HepG2 (cell line): ENCODE measurements at regions not wholly inside any gene's neighbourhood (a gene's known extent, or its start where the extent isn't known, plus 50 kb on each side); places are given as distances from the start of the nearest gene placed in this dataset.
A peak's percentile ranks its signal among the peaks of the same experiment; 100 is the strongest.

Experiments
- FIP1L1 ChIP-seq: fragments of 200-400 bp; formaldehyde crosslinking; IDR thresholded peaks from 2 replicates; pipeline ENCODE4 v1.6.1; 2018; ENCODE audit warnings: low read depth, mild to moderate bottlenecking, low read length, moderate library complexity, borderline replicate concordance; ENCODE audit not compliant: insufficient read depth
- FOSL2 ChIP-seq: sonication (generic); formaldehyde crosslinking; IDR thresholded peaks from 2 replicates; pipeline ENCODE4 v1.4.0; 2020; ENCODE audit warnings: missing genetic modification reagents
- FOXA1 ChIP-seq, 2 experiments: fragments of 450-650 bp in 1 of 2; sonication (generic) in 1 of 2; formaldehyde crosslinking in 1 of 2; IDR thresholded peaks; 2 replicates each; pipeline versions ENCODE4 v1.4.0 to v1.6.1; 2016 to 2020; ENCODE audit warnings: missing genetic modification reagents in 1 of 2
- FOXC1 ChIP-seq: sonication (generic); formaldehyde crosslinking; IDR thresholded peaks from 2 replicates; pipeline ENCODE4 v1.8.0; 2022; ENCODE audit warnings: mild to moderate bottlenecking, missing genetic modification reagents, borderline replicate concordance
- GATAD2A ChIP-seq: IDR thresholded peaks from 2 replicates; pipeline ENCODE4 v1.6.1; 2016
- NONO ChIP-seq, 2 experiments: fragments of 450-650 bp in 1 of 2; sonication (generic) in 1 of 2; formaldehyde crosslinking in 1 of 2; IDR thresholded peaks in 1 of 2; conservative IDR thresholded peaks in 1 of 2; 2 replicates each; pipeline versions ENCODE4 v1.6.1 to v1.8.0; 2017 to 2022; ENCODE audit warnings: mild to moderate bottlenecking in 1 of 2, missing genetic modification reagents in 1 of 2, moderate library complexity in 1 of 2
- NR2F2 ChIP-seq: IDR thresholded peaks from 2 replicates; pipeline ENCODE4 v1.6.1; 2012; ENCODE audit warnings: low read depth, inconsistent platforms, borderline replicate concordance
- TOE1 ChIP-seq: sonication (generic); formaldehyde crosslinking; IDR thresholded peaks from 2 replicates; pipeline ENCODE4 v1.4.0; 2020; ENCODE audit warnings: mild to moderate bottlenecking, missing genetic modification reagents
- TP53 ChIP-seq: sonication (generic); formaldehyde crosslinking; conservative IDR thresholded peaks from 2 replicates; pipeline ENCODE4 v1.4.0; 2020; ENCODE audit warnings: missing genetic modification reagents
- ZC3H13 ChIP-seq: sonication (generic); formaldehyde crosslinking; IDR thresholded peaks from 2 replicates; pipeline ENCODE4 v1.8.1; 2023; ENCODE audit warnings: mild to moderate bottlenecking, missing genetic modification reagents, moderate library complexity
- ZNF891 ChIP-seq: sonication (generic); formaldehyde crosslinking; IDR thresholded peaks from 2 replicates; pipeline ENCODE4 v1.5.0; 2020; ENCODE audit warnings: mild to moderate bottlenecking, missing genetic modification reagents
- TF ChIP-seq, protein P1 (sequence below): fragments of 450-650 bp; IDR thresholded peaks from 2 replicates; pipeline ENCODE4 v1.6.1; 2016
- TF ChIP-seq, protein P2 (sequence below): sonication (generic); formaldehyde crosslinking; IDR thresholded peaks from 2 replicates; pipeline ENCODE4 v1.4.0; 2020; ENCODE audit warnings: low read depth, mild to moderate bottlenecking, missing genetic modification reagents

DNA sequence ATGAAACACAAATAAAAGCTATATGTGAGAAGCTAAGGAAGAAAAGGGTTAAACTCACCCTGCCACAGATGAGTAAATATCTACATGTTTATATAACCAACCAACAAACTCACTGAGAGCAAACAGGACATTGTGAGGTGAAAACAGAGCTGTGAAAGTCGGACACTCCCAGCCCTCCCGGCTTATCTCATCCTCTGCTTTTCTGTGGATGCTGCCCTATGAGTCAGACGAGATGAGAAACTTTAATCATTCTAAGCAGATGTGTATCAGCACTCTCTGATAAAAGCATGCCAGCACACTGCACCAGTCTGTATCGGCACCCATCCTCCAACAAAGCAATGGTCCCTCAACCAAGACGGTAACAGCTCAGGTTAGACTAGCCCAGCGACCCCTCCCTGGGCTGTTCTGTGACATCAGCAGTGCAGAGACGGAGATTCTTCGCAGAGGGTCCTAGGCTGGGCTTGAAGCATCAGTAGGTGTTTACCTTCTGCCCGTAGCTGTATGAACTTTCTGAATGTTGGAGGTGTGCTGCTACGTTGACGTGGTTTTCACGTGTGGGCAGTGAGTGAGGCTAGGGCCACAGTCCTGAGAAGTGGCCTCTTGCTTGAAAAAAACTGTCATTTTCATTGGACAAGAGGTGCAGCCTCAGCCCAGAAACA is 119.8 kb upstream of the ALDH1A3 start (continued):
- TF ChIP-seq FOXC1 (CRISPR knock-in tag) (no peak), FOXA1 (IDR thresholded peaks at IDR 0.05) (no peak), FOXA1 (CRISPR knock-in tag; IDR thresholded peaks at IDR 0.05) (no peak), FOSL2 (peak; percentile 70), FIP1L1 (no peak), NR2F2 (no peak), ZNF891 (CRISPR knock-in tag) (no peak), NONO (IDR thresholded peaks at IDR 0.05) (no peak), NONO (CRISPR knock-in tag; conservative IDR thresholded peaks at IDR 0.05) (no peak), TOE1 (CRISPR knock-in tag) (no peak), GATAD2A (CRISPR knock-in tag) (0 out of 2 replicates have a peak, but pooled peaks have one; percentile 9), TP53 (no peak), ZC3H13 (no peak)
- TF ChIP-seq, protein P1, sequence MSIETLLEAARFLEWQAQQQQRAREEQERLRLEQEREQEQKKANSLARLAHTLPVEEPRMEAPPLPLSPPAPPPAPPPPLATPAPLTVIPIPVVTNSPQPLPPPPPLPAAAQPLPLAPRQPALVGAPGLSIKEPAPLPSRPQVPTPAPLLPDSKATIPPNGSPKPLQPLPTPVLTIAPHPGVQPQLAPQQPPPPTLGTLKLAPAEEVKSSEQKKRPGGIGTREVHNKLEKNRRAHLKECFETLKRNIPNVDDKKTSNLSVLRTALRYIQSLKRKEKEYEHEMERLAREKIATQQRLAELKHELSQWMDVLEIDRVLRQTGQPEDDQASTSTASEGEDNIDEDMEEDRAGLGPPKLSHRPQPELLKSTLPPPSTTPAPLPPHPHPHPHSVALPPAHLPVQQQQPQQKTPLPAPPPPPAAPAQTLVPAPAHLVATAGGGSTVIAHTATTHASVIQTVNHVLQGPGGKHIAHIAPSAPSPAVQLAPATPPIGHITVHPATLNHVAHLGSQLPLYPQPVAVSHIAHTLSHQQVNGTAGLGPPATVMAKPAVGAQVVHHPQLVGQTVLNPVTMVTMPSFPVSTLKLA = no peak
- TF ChIP-seq, protein P2, sequence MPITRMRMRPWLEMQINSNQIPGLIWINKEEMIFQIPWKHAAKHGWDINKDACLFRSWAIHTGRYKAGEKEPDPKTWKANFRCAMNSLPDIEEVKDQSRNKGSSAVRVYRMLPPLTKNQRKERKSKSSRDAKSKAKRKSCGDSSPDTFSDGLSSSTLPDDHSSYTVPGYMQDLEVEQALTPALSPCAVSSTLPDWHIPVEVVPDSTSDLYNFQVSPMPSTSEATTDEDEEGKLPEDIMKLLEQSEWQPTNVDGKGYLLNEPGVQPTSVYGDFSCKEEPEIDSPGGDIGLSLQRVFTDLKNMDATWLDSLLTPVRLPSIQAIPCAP = no peak
